ENCODE measurements at regions not wholly inside any gene's neighbourhood (a gene's known extent, or its start where the extent isn't known, plus 50 kb on each side); places are given as distances from the start of the nearest gene placed in this dataset.

DNA sequence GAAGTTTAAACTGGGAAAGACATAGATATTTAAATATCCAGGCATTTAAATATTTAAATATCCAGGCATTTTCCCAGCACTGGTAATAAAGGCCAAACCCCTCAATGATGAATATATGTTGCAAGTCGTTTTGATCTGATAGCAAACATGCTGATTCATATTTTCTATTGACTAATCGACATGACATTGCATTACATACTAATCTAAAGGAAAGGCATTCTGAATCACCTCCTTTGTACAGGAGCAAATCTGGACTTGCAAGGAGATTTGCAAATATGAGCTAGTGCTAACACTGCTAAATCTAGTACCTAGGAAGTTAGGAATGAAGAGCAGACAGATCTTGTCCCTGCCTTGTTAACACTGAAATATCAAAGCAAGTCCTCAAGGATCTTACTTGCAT, 207.3 kb downstream of the SLC7A11 start:
- ChIA-PET CTCF (interaction anchor here (0.7 to 7.0 kb wide), 35 partner anchors 10 to 903 kb away, joined by 3 to 309 read pairs (median 6); no protein-coding TSS in a partner anchor), POLR2A (interaction anchor here (0.9 to 1.4 kb wide), 2 partner anchors 21 to 55 kb away, joined by 3 to 4 read pairs; no protein-coding TSS in a partner anchor)
- Histone ChIP-seq H3K9me1 (replicated peaks; ENCODE audit: control insufficient read depth, extremely low read depth, insufficient read depth, low read length) (no peaks in the 10 kb centered on the region), H3K4me2 (ENCODE audit: insufficient read depth, low read length) (peak overlapping the region; percentile 59), H3K36me3 (ENCODE audit: control insufficient read depth in 2 of 2, extremely low read depth in 1 of 2, insufficient read depth in 2 of 2, low read length in 2 of 2) (no peaks in the 10 kb centered on the region), H3K27me3 (ENCODE audit: control insufficient read depth in 2 of 2, insufficient read depth in 2 of 2, low read length in 2 of 2) (no peaks in the 10 kb centered on the region), H3K4me3 (replicated peaks in 1 of 3; ENCODE audit: insufficient read depth in 1 of 3, low read depth in 1 of 3, low read length in 3 of 3) (no peak overlapping the region), H3K9ac (replicated peaks; ENCODE audit: extremely low read depth, insufficient read depth, low read length) (peak overlapping the region; percentile 55), H3K4me1 (ENCODE audit: control insufficient read depth, extremely low read depth, insufficient read depth, low read length) (peaks cover 35% of the 10 kb centered on the region), H3K27ac (ENCODE audit: insufficient read depth, low read depth, low read length) (peak overlapping the region; percentile 76), H2AFZ (ENCODE audit: low read depth, low read length) (peak overlapping the region; percentile 69), H4K20me1 (replicated peaks; ENCODE audit: control insufficient read depth, extremely low read depth, insufficient read depth, low read length) (no peaks in the 10 kb centered on the region), H3K9me3 (replicated peaks; ENCODE audit: control insufficient read depth, insufficient read depth, low read length) (no peaks in the 10 kb centered on the region), H3K79me2 (ENCODE audit: control insufficient read depth, insufficient read depth, low read length) (no peaks in the 10 kb centered on the region)
- dilution Hi-C loops (cut with MboI; ENCODE audit: extremely low pct_ligation_motif_present, low sequenced_read_pairs) (no loop called here), intact Hi-C loops (cut with micrococcal nuclease) (loop anchor here (1.0 to 10.0 kb wide), 9 partner anchors 55 to 880 kb away; partner anchors contain the start of gene SLC7A11)
- BruUV-seq (replicated peaks), result no TSS peak
- FAIRE-seq (peak; percentile 24), DNase-seq (ENCODE audit: low read depth, low spot score) (peak; percentile 67)
- TF ChIP-seq MYC (IDR thresholded peaks at IDR 0.05; ENCODE audit: low read depth, low read length) (no peak), CTCF (IDR thresholded peaks at IDR 0.05; ENCODE audit: extremely low read depth in 1 of 2, insufficient read depth in 1 of 2, low read depth in 1 of 2, low read length in 2 of 2) (no peak), JUN (IDR thresholded peaks at IDR 0.05; ENCODE audit: borderline replicate concordance, insufficient read depth, insufficient read length, low read depth) (peak; percentile 71), EZH2 (IDR thresholded peaks at IDR 0.05; ENCODE audit: borderline replicate concordance, low read depth, low read length, severe bottlenecking) (no peak), POLR2A (IDR thresholded peaks at IDR 0.05; ENCODE audit: low read depth, low read length) (no peak), FOS (IDR thresholded peaks at IDR 0.05; ENCODE audit: borderline replicate concordance, insufficient read depth, low read length) (peak; percentile 82), GATA2 (IDR thresholded peaks at IDR 0.05; ENCODE audit: insufficient read depth, insufficient read length, low read depth, low read length) (peak; percentile 89), POLR2AphosphoS5 (IDR thresholded peaks at IDR 0.05; ENCODE audit: insufficient read depth, low read depth, low read length) (peak; percentile 21)
- TF ChIP-seq, protein P1, sequence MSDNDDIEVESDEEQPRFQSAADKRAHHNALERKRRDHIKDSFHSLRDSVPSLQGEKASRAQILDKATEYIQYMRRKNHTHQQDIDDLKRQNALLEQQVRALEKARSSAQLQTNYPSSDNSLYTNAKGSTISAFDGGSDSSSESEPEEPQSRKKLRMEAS (IDR thresholded peaks at IDR 0.05; ENCODE audit: insufficient read depth, insufficient read length), result no peak

Measured in endothelial cell of umbilical vein (primary cell).